ENCODE measurements at regions not wholly inside any gene's neighbourhood (a gene's known extent, or its start where the extent isn't known, plus 50 kb on each side); places are given as distances from the start of the nearest gene placed in this dataset.

- Histone ChIP-seq H3K27me3 (no peaks in the 10 kb centered on the region), H3K9me3 (peaks cover 0 to 14% (median 0%) of the 10 kb centered on the region in 4 donors), H3K36me3 (no peaks in the 10 kb centered on the region), H3K4me1 (no peaks in the 10 kb centered on the region), H3K27ac (no peak overlapping the region), H3K4me3 (no peak overlapping the region)
- TF ChIP-seq CTCF (IDR thresholded peaks at IDR 0.05) (no peak), EP300 (IDR thresholded peaks at IDR 0.05) (no peak), POLR2A (IDR thresholded peaks at IDR 0.05) (no peak)
- 75 to 77% methylated on average over 3 of the region's 3 CpGs for WGBS, 2 donors
- no peak for DNase-seq (ENCODE audit: low spot score in 2 of 2)
These were observed 166.1 kb downstream of the MARCHF11 start for GRCh38 chr5:16013334-16014065.

GRCh38 chr5:16009256-16009655 is 170.3 kb downstream of the MARCHF11 start:
- DNase-seq (ENCODE audit: low spot score in 2 of 2) = no peak
- Histone ChIP-seq H3K9me3 (peaks cover 0 to 14% (median 0%) of the 10 kb centered on the region in 4 donors), H3K4me3 (no peak overlapping the region), H3K4me1 (no peaks in the 10 kb centered on the region), H3K27me3 (no peaks in the 10 kb centered on the region), H3K36me3 (no peaks in the 10 kb centered on the region), H3K27ac (no peak overlapping the region)
- TF ChIP-seq EP300 (IDR thresholded peaks at IDR 0.05) (no peak), CTCF (IDR thresholded peaks at IDR 0.05) (no peak), POLR2A (IDR thresholded peaks at IDR 0.05) (no peak)

- no peak for DNase-seq (ENCODE audit: low spot score in 2 of 2)
- no peaks in the 10 kb centered on the region for H3K36me3 ChIP-seq
- H3K27ac ChIP-seq = no peak overlapping the region
- no peak overlapping the region for H3K4me3 ChIP-seq
- H3K4me1 ChIP-seq = no peaks in the 10 kb centered on the region
- peaks cover 0 to 14% (median 0%) of the 10 kb centered on the region in 4 donors for H3K9me3 ChIP-seq
- TF ChIP-seq EP300 (IDR thresholded peaks at IDR 0.05) (no peak), CTCF (IDR thresholded peaks at IDR 0.05) (no peak)
- WGBS, 2 donors = 78 to 89% methylated on average over 2 of the region's 2 CpGs
- H3K27me3 ChIP-seq = no peaks in the 10 kb centered on the region
These were observed 171.7 kb downstream of the MARCHF11 start for GRCh38 chr5:16007750-16008415.

GRCh38 chr5:16005225-16005624 is 174.4 kb downstream of the MARCHF11 start:
- no peak for DNase-seq (ENCODE audit: low spot score in 2 of 2)
- Histone ChIP-seq H3K36me3 (no peaks in the 10 kb centered on the region), H3K4me1 (no peaks in the 10 kb centered on the region), H3K9me3 (peaks cover 0 to 10% (median 0%) of the 10 kb centered on the region in 4 donors), H3K27ac (no peak overlapping the region), H3K27me3 (no peaks in the 10 kb centered on the region), H3K4me3 (no peak overlapping the region)
- no peak for TF ChIP-seq POLR2A (IDR thresholded peaks at IDR 0.05)
- no peak for TF ChIP-seq EP300 (IDR thresholded peaks at IDR 0.05)
- no peak for TF ChIP-seq CTCF (IDR thresholded peaks at IDR 0.05)

- H3K27me3 ChIP-seq = no peaks in the 10 kb centered on the region
- 48 to 59% methylated on average over 2 of the region's 2 CpGs for WGBS, 2 donors
- H3K36me3 ChIP-seq = no peaks in the 10 kb centered on the region
- no peaks in the 10 kb centered on the region for H3K9me3 ChIP-seq
- H3K4me1 ChIP-seq = no peaks in the 10 kb centered on the region
- no peak overlapping the region for H3K4me3 ChIP-seq
- H3K27ac ChIP-seq = no peak overlapping the region
- no peak for DNase-seq (ENCODE audit: low spot score in 2 of 2)
- no peak for TF ChIP-seq CTCF (IDR thresholded peaks at IDR 0.05)
- TF ChIP-seq POLR2A (IDR thresholded peaks at IDR 0.05) = no peak
- TF ChIP-seq EP300 (IDR thresholded peaks at IDR 0.05) = no peak
These were observed 179.5 kb downstream of the MARCHF11 start for GRCh38 chr5:16000056-16000455.

Data from tibial nerve (tissue), 4 donors.